Uterus (tissue), 3 donors: ENCODE measurements at regions not wholly inside any gene's neighbourhood (a gene's known extent, or its start where the extent isn't known, plus 50 kb on each side); places are given as distances from the start of the nearest gene placed in this dataset.

Experiments
- DNase-seq, 2 donors: peaks; one replicate each; pipeline ENCODE4 v3.0.0-alpha.2; 2019 to 2020
- H3K27ac ChIP-seq, 2 donors: fragments of 200-600 bp; sonication (generic); 1 replicate in 1 of 2; 2 replicates in 1 of 2; pipeline ENCODE4 v1.5.1; 2016 to 2018
- H3K27me3 ChIP-seq, 2 donors: fragments of 200-600 bp; sonication (generic); one replicate each; pipeline ENCODE4 v1.5.1; 2018 to 2019; ENCODE audit warnings: control low read depth in 1 of 2
- H3K36me3 ChIP-seq, 2 donors: fragments of 200-600 bp; sonication (generic); one replicate each; pipeline ENCODE4 v1.5.1; 2019; ENCODE audit warnings: control low read depth in 1 of 2
- H3K4me1 ChIP-seq, 2 donors: fragments of 200-600 bp; sonication (generic); one replicate each; pipeline ENCODE4 v1.5.1; 2018 to 2019; ENCODE audit warnings: control low read depth in 1 of 2
- H3K4me3 ChIP-seq, 2 donors: fragments of 200-600 bp; sonication (generic); 1 replicate in 1 of 2; 2 replicates in 1 of 2; pipeline ENCODE4 v1.5.1; 2018 to 2019; ENCODE audit warnings: mild to moderate bottlenecking in 1 of 2
- H3K9me3 ChIP-seq, 2 donors: fragments of 200-600 bp; sonication (generic); one replicate each; pipeline ENCODE4 v1.5.1; 2019; ENCODE audit warnings: control low read depth in 1 of 2
- CTCF ChIP-seq, 4 experiments: fragments of 200-600 bp in 2 of 4; fragments of 450-650 bp in 2 of 4; sonication (generic) in 2 of 4; IDR thresholded peaks; one replicate each; pipeline ENCODE4 v1.5.1; 2016 to 2019; ENCODE audit warnings: antibody characterized with exemption in 4 of 4, mild to moderate bottlenecking in 2 of 4, moderate library complexity in 1 of 4
- POLR2A ChIP-seq, 2 donors: fragments of 450-650 bp; IDR thresholded peaks; one replicate each; pipeline ENCODE4 v1.6.1; 2016; ENCODE audit warnings: antibody characterized with exemption in 2 of 2, mild to moderate bottlenecking in 1 of 2, moderate library complexity in 1 of 2
- intact Hi-C: fragments of 100-400 bp; cut with DNase I; formaldehyde crosslinking; loops from one replicate; pipeline ENCODE4 v1.15.1; 2023; ENCODE audit warnings: low total_unique reads
- donor health status: DM: yes; HTN: yes; CAD: no.

GRCh38 chr14:41389355-41389754 is 217.3 kb upstream of the LRFN5 start:
- Histone ChIP-seq H3K27ac (no peak overlapping the region), H3K4me3 (no peak overlapping the region), H3K9me3 (no peaks in the 10 kb centered on the region), H3K4me1 (no peaks in the 10 kb centered on the region), H3K27me3 (no peaks in the 10 kb centered on the region), H3K36me3 (no peaks in the 10 kb centered on the region)
- DNase-seq: no peak
- no peak for TF ChIP-seq POLR2A (IDR thresholded peaks at IDR 0.05)
- no peak for TF ChIP-seq CTCF (IDR thresholded peaks at IDR 0.05)
- intact Hi-C loops: no loop called here

DNA sequence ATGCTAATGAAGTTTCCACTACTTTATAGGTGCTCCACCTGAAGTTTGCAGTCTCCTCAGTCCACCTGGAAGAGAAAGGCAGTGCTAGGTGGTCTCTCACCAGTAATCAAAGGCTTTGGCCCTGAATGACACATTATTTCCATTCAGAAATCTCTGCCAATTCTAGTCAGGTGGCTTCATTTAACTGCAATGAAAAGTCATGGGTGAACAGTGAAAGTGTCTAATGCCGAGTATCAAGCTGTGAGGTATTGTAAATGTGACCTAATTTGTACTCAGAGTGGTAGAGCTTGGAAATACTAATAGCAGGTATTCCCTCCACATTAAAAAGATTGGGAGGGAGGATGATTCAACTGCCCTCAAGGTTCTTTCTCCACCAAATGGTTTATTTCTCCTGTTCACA is 220.9 kb upstream of the LRFN5 start:
- Histone ChIP-seq H3K27ac (no peak overlapping the region), H3K4me3 (no peak overlapping the region), H3K36me3 (no peaks in the 10 kb centered on the region), H3K4me1 (no peaks in the 10 kb centered on the region), H3K9me3 (no peaks in the 10 kb centered on the region), H3K27me3 (no peaks in the 10 kb centered on the region)
- no peak for DNase-seq
- no peak for TF ChIP-seq POLR2A (IDR thresholded peaks at IDR 0.05)
- no peak for TF ChIP-seq CTCF (IDR thresholded peaks at IDR 0.05)
- intact Hi-C loops: no loop called here

GRCh38 chr14:41380017-41380416 is 226.7 kb upstream of the LRFN5 start:
- no peaks in the 10 kb centered on the region for H3K4me1 ChIP-seq
- H3K36me3 ChIP-seq: no peaks in the 10 kb centered on the region
- TF ChIP-seq POLR2A (IDR thresholded peaks at IDR 0.05) (no peak), CTCF (IDR thresholded peaks at IDR 0.05) (no peak)
- no peaks in the 10 kb centered on the region for H3K27me3 ChIP-seq
- no peak overlapping the region for H3K27ac ChIP-seq
- no peaks in the 10 kb centered on the region for H3K9me3 ChIP-seq
- no peak overlapping the region for H3K4me3 ChIP-seq
- intact Hi-C loops: no loop called here
- no peak for DNase-seq

- H3K27ac ChIP-seq: no peak overlapping the region
- no peaks in the 10 kb centered on the region for H3K27me3 ChIP-seq
- H3K9me3 ChIP-seq: no peaks in the 10 kb centered on the region
- TF ChIP-seq CTCF (IDR thresholded peaks at IDR 0.05): no peak
- no peak for TF ChIP-seq POLR2A (IDR thresholded peaks at IDR 0.05)
- no peak for DNase-seq
- H3K4me1 ChIP-seq: no peaks in the 10 kb centered on the region
- intact Hi-C loops: no loop called here
- H3K4me3 ChIP-seq: no peak overlapping the region
- H3K36me3 ChIP-seq: no peaks in the 10 kb centered on the region
Measured at GRCh38 chr14:41378526-41378925, 228.2 kb upstream of the LRFN5 start.

DNA sequence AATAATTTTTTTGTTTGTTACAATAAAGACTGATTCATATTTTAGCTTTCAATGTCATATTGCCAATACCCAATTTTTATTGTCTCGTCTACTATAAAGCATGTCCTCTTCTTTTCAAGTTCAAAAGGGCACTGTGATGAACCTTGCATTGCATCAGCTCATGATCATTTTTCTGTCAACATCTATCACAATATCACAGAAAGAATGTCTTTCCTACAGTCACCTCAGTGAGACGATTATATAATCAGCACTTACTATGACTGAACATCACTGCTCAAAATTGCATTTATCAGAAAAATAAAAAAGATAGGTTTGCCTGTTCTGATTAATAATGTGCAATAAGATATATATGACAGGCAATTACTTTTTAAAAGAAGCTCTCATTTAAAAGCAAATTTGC is 228.7 kb upstream of the LRFN5 start:
- intact Hi-C loops: no loop called here
- TF ChIP-seq POLR2A (IDR thresholded peaks at IDR 0.05) (no peak), CTCF (IDR thresholded peaks at IDR 0.05) (no peak)
- Histone ChIP-seq H3K27me3 (no peaks in the 10 kb centered on the region), H3K9me3 (no peaks in the 10 kb centered on the region), H3K4me3 (no peak overlapping the region), H3K4me1 (no peaks in the 10 kb centered on the region), H3K27ac (no peak overlapping the region), H3K36me3 (no peaks in the 10 kb centered on the region)
- DNase-seq: no peak
